ENCODE measurements at regions not wholly inside any gene's neighbourhood (a gene's known extent, or its start where the extent isn't known, plus 50 kb on each side); places are given as distances from the start of the nearest gene placed in this dataset.

DNA sequence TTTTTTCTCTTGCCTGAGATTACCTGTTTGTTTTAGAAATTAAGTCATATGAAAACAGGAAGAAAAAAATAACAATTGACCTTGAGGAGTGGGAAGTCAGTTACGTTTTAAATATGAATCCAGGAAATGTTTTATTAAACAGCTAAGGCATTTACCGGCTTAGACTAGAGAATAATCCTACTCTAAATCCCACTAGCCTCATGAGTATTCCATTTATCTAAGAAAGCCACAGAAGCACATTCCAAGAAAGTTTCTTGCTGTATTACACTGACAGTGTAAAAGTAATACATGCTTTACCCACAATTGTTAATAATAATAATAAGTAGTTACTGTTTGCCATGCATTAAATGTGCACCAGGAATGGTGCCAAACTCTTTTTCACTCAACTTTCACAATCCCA is 90.9 kb downstream of the BMP4 start:
- no peak for TF ChIP-seq CTCF (IDR thresholded peaks at IDR 0.05; ENCODE audit: low read length)
- no peak for TF ChIP-seq EZH2 (IDR thresholded peaks at IDR 0.05; ENCODE audit: borderline replicate concordance, low read length)
